ENCODE measurements at regions not wholly inside any gene's neighbourhood (a gene's known extent, or its start where the extent isn't known, plus 50 kb on each side); places are given as distances from the start of the nearest gene placed in this dataset.

DNA sequence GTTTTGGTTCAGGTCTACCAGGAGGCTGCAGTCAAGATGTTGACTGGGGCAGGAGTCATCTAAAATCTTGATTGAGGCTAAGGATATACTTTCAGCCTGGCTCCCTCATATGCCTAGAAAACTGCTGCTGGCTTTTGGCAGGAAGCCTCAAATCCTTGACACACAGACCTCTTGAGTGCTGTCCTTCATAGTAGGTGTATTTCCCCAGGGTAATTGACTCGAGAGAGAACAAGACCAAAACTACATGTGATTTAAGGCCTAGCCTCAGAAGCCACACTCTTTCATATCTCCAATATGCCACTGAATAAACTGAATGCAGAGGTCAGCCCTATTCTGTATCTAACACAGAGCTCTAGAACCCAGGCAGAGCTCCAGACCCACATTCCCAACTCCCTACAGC is 402.3 kb upstream of the ADAMTS16 start:
- no TSS peak for BruUV-seq (replicated peaks)

GRCh38 chr5:4738298-4738697 is 401.8 kb upstream of the ADAMTS16 start:
- FAIRE-seq, result no peak
- Histone ChIP-seq H3K4me1 (ENCODE audit: control insufficient read depth, extremely low read depth, insufficient read depth, low read length) (no peaks in the 10 kb centered on the region), H3K79me2 (ENCODE audit: control insufficient read depth, insufficient read depth, low read length) (no peaks in the 10 kb centered on the region), H3K9me1 (replicated peaks; ENCODE audit: control insufficient read depth, extremely low read depth, insufficient read depth, low read length) (no peaks in the 10 kb centered on the region), H4K20me1 (replicated peaks; ENCODE audit: control insufficient read depth, extremely low read depth, insufficient read depth, low read length) (no peaks in the 10 kb centered on the region), H3K27ac (ENCODE audit: insufficient read depth, low read depth, low read length) (no peak overlapping the region), H3K9me3 (replicated peaks; ENCODE audit: control insufficient read depth, insufficient read depth, low read length) (no peaks in the 10 kb centered on the region), H3K36me3 (ENCODE audit: control insufficient read depth in 2 of 2, extremely low read depth in 1 of 2, insufficient read depth in 2 of 2, low read length in 2 of 2) (no peaks in the 10 kb centered on the region), H3K27me3 (ENCODE audit: control insufficient read depth in 2 of 2, insufficient read depth in 2 of 2, low read length in 2 of 2) (no peaks in the 10 kb centered on the region), H3K4me3 (replicated peaks in 1 of 3; ENCODE audit: insufficient read depth in 1 of 3, low read depth in 1 of 3, low read length in 3 of 3) (no peak overlapping the region), H3K4me2 (ENCODE audit: insufficient read depth, low read length) (no peak overlapping the region), H3K9ac (replicated peaks; ENCODE audit: extremely low read depth, insufficient read depth, low read length) (no peak overlapping the region), H2AFZ (ENCODE audit: low read depth, low read length) (no peak overlapping the region)
- dilution Hi-C loops (cut with MboI; ENCODE audit: extremely low pct_ligation_motif_present, low sequenced_read_pairs), result no loop called here
- no peak for DNase-seq (ENCODE audit: low read depth, low spot score)
- ChIA-PET POLR2A (no interaction called here), CTCF (no interaction called here)
- TF ChIP-seq MYC (IDR thresholded peaks at IDR 0.05; ENCODE audit: low read depth, low read length) (no peak), GATA2 (IDR thresholded peaks at IDR 0.05; ENCODE audit: insufficient read depth, insufficient read length, low read depth, low read length) (no peak), FOS (IDR thresholded peaks at IDR 0.05; ENCODE audit: borderline replicate concordance, insufficient read depth, low read length) (no peak), POLR2AphosphoS5 (IDR thresholded peaks at IDR 0.05; ENCODE audit: insufficient read depth, low read depth, low read length) (no peak), JUN (IDR thresholded peaks at IDR 0.05; ENCODE audit: borderline replicate concordance, insufficient read depth, insufficient read length, low read depth) (no peak), POLR2A (IDR thresholded peaks at IDR 0.05; ENCODE audit: low read depth, low read length) (no peak), EZH2 (IDR thresholded peaks at IDR 0.05; ENCODE audit: borderline replicate concordance, low read depth, low read length, severe bottlenecking) (no peak)
- TF ChIP-seq, protein P1, sequence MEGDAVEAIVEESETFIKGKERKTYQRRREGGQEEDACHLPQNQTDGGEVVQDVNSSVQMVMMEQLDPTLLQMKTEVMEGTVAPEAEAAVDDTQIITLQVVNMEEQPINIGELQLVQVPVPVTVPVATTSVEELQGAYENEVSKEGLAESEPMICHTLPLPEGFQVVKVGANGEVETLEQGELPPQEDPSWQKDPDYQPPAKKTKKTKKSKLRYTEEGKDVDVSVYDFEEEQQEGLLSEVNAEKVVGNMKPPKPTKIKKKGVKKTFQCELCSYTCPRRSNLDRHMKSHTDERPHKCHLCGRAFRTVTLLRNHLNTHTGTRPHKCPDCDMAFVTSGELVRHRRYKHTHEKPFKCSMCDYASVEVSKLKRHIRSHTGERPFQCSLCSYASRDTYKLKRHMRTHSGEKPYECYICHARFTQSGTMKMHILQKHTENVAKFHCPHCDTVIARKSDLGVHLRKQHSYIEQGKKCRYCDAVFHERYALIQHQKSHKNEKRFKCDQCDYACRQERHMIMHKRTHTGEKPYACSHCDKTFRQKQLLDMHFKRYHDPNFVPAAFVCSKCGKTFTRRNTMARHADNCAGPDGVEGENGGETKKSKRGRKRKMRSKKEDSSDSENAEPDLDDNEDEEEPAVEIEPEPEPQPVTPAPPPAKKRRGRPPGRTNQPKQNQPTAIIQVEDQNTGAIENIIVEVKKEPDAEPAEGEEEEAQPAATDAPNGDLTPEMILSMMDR (IDR thresholded peaks at IDR 0.05; ENCODE audit: extremely low read depth in 1 of 2, insufficient read depth in 1 of 2, low read depth in 1 of 2, low read length in 2 of 2), result no peak
- TF ChIP-seq, protein P2, sequence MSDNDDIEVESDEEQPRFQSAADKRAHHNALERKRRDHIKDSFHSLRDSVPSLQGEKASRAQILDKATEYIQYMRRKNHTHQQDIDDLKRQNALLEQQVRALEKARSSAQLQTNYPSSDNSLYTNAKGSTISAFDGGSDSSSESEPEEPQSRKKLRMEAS (IDR thresholded peaks at IDR 0.05; ENCODE audit: insufficient read depth, insufficient read length), result no peak
- BruUV-seq (replicated peaks), result no TSS peak
- intact Hi-C loops (cut with micrococcal nuclease), result no loop called here

More for the DNA sequence above, 402.3 kb upstream of the ADAMTS16 start:
- Histone ChIP-seq H3K36me3 (ENCODE audit: control insufficient read depth in 2 of 2, extremely low read depth in 1 of 2, insufficient read depth in 2 of 2, low read length in 2 of 2) (no peaks in the 10 kb centered on the region), H3K4me3 (replicated peaks in 1 of 3; ENCODE audit: insufficient read depth in 1 of 3, low read depth in 1 of 3, low read length in 3 of 3) (no peak overlapping the region), H3K9me3 (replicated peaks; ENCODE audit: control insufficient read depth, insufficient read depth, low read length) (no peaks in the 10 kb centered on the region), H3K27ac (ENCODE audit: insufficient read depth, low read depth, low read length) (no peak overlapping the region), H3K4me2 (ENCODE audit: insufficient read depth, low read length) (no peak overlapping the region), H2AFZ (ENCODE audit: low read depth, low read length) (no peak overlapping the region), H3K9me1 (replicated peaks; ENCODE audit: control insufficient read depth, extremely low read depth, insufficient read depth, low read length) (no peaks in the 10 kb centered on the region), H3K4me1 (ENCODE audit: control insufficient read depth, extremely low read depth, insufficient read depth, low read length) (no peaks in the 10 kb centered on the region), H3K27me3 (ENCODE audit: control insufficient read depth in 2 of 2, insufficient read depth in 2 of 2, low read length in 2 of 2) (no peaks in the 10 kb centered on the region), H3K79me2 (ENCODE audit: control insufficient read depth, insufficient read depth, low read length) (no peaks in the 10 kb centered on the region), H3K9ac (replicated peaks; ENCODE audit: extremely low read depth, insufficient read depth, low read length) (no peak overlapping the region), H4K20me1 (replicated peaks; ENCODE audit: control insufficient read depth, extremely low read depth, insufficient read depth, low read length) (no peaks in the 10 kb centered on the region)
- FAIRE-seq, result no peak
- intact Hi-C loops (cut with micrococcal nuclease), result no loop called here
- ChIA-PET CTCF (no interaction called here), POLR2A (no interaction called here)
- TF ChIP-seq, protein P2 (IDR thresholded peaks at IDR 0.05; ENCODE audit: insufficient read depth, insufficient read length), result no peak
- no peak for DNase-seq (ENCODE audit: low read depth, low spot score)
- dilution Hi-C loops (cut with MboI; ENCODE audit: extremely low pct_ligation_motif_present, low sequenced_read_pairs), result no loop called here
